ENCODE measurements at regions not wholly inside any gene's neighbourhood (a gene's known extent, or its start where the extent isn't known, plus 50 kb on each side); places are given as distances from the start of the nearest gene placed in this dataset.

DNA sequence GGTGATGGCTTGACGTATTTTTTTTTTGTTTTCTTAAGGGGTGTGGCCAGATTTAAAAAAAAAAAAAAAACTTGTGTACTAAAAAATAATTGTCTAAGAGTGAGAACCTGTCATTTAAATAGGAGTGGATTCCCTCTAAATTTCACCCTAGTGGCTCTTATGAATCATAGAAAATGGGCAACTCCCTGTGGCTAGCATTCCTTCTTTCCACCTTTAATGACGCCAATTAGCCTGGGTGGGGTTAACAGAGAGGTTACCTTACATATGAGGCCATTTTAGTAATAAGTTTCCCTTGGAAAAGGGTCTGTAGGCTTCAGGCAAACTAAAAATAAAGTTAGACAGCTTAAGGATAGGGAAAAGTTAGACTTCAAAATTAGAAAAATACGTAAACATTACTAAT, 223.5 kb upstream of the FAM241A start:
- Histone ChIP-seq H4K91ac (ENCODE audit: insufficient read depth, low read depth, low read length) (no peak overlapping the region), H3K27ac (ENCODE audit: insufficient read depth, low read length) (no peak overlapping the region), H4K20me1 (ENCODE audit: insufficient read depth, low read length) (no peaks in the 10 kb centered on the region), H3K4ac (ENCODE audit: low read depth, low read length) (no peak overlapping the region), H3K18ac (ENCODE audit: low read depth, low read length) (no peak overlapping the region), H2AK9ac (replicated peaks; ENCODE audit: low read depth, low read length, poor library complexity) (no peak overlapping the region), H2AK5ac (ENCODE audit: low read depth, low read length) (no peak overlapping the region), H2BK15ac (ENCODE audit: low read depth, low read length) (no peak overlapping the region), H3K36me3 (ENCODE audit: control insufficient read depth, insufficient read depth, low read length) (no peaks in the 10 kb centered on the region), H2BK20ac (ENCODE audit: low read depth, low read length) (no peak overlapping the region), H3K79me1 (ENCODE audit: low read depth in 1 of 2, low read length in 2 of 2) (no peaks in the 10 kb centered on the region), H4K5ac (ENCODE audit: low read depth, low read length) (no peak overlapping the region), H3K9me1 (ENCODE audit: insufficient read depth, low read length) (no peaks in the 10 kb centered on the region), H2BK5ac (ENCODE audit: low read depth, low read length, poor library complexity, severe bottlenecking) (no peak overlapping the region), H3K4me3 (ENCODE audit: insufficient read depth, low read depth, low read length) (no peak overlapping the region), H3K23ac (ENCODE audit: low read depth, low read length) (no peak overlapping the region), H3K56ac (ENCODE audit: extremely low read depth, insufficient read depth, low read length) (no peak overlapping the region), H2AFZ (replicated peaks; ENCODE audit: low read length, poor library complexity) (no peak overlapping the region), H3K27me3 (ENCODE audit: control insufficient read depth, insufficient read depth, low read length) (no peaks in the 10 kb centered on the region), H3K9me3 (ENCODE audit: control insufficient read depth, insufficient read depth, low read length) (no peaks in the 10 kb centered on the region), H3K4me2 (ENCODE audit: low read depth, low read length) (no peak overlapping the region), H3K9ac (ENCODE audit: low read depth, low read length) (no peak overlapping the region), H3K14ac (replicated peaks; ENCODE audit: low read depth, low read length) (no peak overlapping the region), H4K8ac (ENCODE audit: low read depth in 2 of 2, low read length in 2 of 2) (no peak overlapping the region), H3K4me1 (ENCODE audit: control insufficient read depth, insufficient read depth, low read length) (no peaks in the 10 kb centered on the region), H2BK120ac (ENCODE audit: low read depth, low read length) (no peak overlapping the region)
- DNase-seq, result no peak
- ChIA-PET CTCF (no interaction called here), POLR2A (ENCODE audit: unreplicated experiment) (no interaction called here)
- BruUV-seq (replicated peaks), result no TSS peak
- in situ Hi-C loops (cut with MboI; ENCODE audit: low sequenced_read_pairs) (no loop called here), dilution Hi-C loops (cut with HindIII; ENCODE audit: low sequenced_read_pairs, unreplicated experiment) (no loop called here), intact Hi-C loops (cut with micrococcal nuclease) (no loop called here)
- ATAC-seq (ENCODE audit: low read depth), result no peak
- TF ChIP-seq FOS (IDR thresholded peaks at IDR 0.05; ENCODE audit: low read depth, low read length) (no peak), RCOR1 (IDR thresholded peaks at IDR 0.05; ENCODE audit: insufficient replicate concordance, low read length) (no peak), RFX5 (IDR thresholded peaks at IDR 0.05; ENCODE audit: low read depth, low read length) (no peak), BHLHE40 (IDR thresholded peaks at IDR 0.05; ENCODE audit: low read depth, low read length) (no peak), MAFK (IDR thresholded peaks at IDR 0.05; ENCODE audit: low read depth, low read length) (no peak)
- TF ChIP-seq, protein P1, sequence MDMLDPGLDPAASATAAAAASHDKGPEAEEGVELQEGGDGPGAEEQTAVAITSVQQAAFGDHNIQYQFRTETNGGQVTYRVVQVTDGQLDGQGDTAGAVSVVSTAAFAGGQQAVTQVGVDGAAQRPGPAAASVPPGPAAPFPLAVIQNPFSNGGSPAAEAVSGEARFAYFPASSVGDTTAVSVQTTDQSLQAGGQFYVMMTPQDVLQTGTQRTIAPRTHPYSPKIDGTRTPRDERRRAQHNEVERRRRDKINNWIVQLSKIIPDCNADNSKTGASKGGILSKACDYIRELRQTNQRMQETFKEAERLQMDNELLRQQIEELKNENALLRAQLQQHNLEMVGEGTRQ (IDR thresholded peaks at IDR 0.05; ENCODE audit: low read depth, low read length), result no peak
- WGBS, 2 experiments (ENCODE audit: extremely low coverage in 2 of 2, insufficient read length in 1 of 2), result no CpG with 5 or more reads among the region's 3 CpGs

Data from IMR-90 (cell line).